ENCODE measurements at regions not wholly inside any gene's neighbourhood (a gene's known extent, or its start where the extent isn't known, plus 50 kb on each side); places are given as distances from the start of the nearest gene placed in this dataset.

DNA sequence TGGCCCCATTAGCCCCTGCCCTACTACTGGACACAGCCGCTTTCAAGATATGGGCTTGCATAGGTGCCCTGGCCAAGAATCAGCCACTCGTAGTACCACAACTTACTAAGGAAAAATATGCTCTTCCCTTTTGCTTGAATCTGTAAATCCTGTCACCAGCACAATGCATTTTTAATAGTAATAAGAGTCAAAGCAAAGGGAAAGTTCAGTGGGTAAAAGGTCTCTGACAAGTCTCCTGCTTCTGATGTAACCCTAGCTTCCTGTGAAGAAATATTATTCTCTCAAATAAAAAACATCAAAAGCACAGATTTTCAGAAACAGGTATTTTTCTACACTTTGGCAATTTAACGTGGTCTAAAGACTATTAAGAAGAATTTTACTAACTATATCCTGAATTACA is 373.8 kb downstream of the GJA1 start:
- TF ChIP-seq, protein P1, sequence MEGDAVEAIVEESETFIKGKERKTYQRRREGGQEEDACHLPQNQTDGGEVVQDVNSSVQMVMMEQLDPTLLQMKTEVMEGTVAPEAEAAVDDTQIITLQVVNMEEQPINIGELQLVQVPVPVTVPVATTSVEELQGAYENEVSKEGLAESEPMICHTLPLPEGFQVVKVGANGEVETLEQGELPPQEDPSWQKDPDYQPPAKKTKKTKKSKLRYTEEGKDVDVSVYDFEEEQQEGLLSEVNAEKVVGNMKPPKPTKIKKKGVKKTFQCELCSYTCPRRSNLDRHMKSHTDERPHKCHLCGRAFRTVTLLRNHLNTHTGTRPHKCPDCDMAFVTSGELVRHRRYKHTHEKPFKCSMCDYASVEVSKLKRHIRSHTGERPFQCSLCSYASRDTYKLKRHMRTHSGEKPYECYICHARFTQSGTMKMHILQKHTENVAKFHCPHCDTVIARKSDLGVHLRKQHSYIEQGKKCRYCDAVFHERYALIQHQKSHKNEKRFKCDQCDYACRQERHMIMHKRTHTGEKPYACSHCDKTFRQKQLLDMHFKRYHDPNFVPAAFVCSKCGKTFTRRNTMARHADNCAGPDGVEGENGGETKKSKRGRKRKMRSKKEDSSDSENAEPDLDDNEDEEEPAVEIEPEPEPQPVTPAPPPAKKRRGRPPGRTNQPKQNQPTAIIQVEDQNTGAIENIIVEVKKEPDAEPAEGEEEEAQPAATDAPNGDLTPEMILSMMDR (IDR thresholded peaks at IDR 0.05), result no peak
- TF ChIP-seq POLR2A (IDR thresholded peaks at IDR 0.05), result no peak

Data from heart left ventricle (tissue), 13 donors.